Liver (tissue), 7 donors: ENCODE measurements at regions not wholly inside any gene's neighbourhood (a gene's known extent, or its start where the extent isn't known, plus 50 kb on each side); places are given as distances from the start of the nearest gene placed in this dataset.

Experiments used
- DNase-seq: peaks from one replicate; pipeline ENCODE4 v3.0.0-alpha.2; 2017; ENCODE audit warnings: low spot score
- H3K27ac ChIP-seq, 2 donors: one replicate each; pipeline ENCODE4 v1.7.0; 2013; ENCODE audit warnings: inconsistent platforms in 2 of 2, low read length in 2 of 2, control low read depth in 1 of 2, low read depth in 1 of 2, mild to moderate bottlenecking in 1 of 2
- H3K27me3 ChIP-seq, 4 donors: one replicate each; pipeline versions ENCODE4 v1.6.1 to v1.7.0; 2013; ENCODE audit warnings: low read length in 3 of 4, inconsistent platforms in 1 of 4, mild to moderate bottlenecking in 1 of 4, moderate library complexity in 1 of 4; ENCODE audit not compliant: control insufficient read depth in 4 of 4, insufficient read depth in 4 of 4
- H3K36me3 ChIP-seq, 4 donors: one replicate each; pipeline versions ENCODE4 v1.6.1 to v1.7.0; 2013; ENCODE audit warnings: low read length in 3 of 4, mild to moderate bottlenecking in 3 of 4, low read depth in 1 of 4, moderate library complexity in 1 of 4; ENCODE audit not compliant: control insufficient read depth in 4 of 4, insufficient read depth in 3 of 4
- H3K4me1 ChIP-seq, 4 donors: one replicate each; pipeline versions ENCODE4 v1.6.1 to v1.7.0; 2013; ENCODE audit warnings: low read length in 3 of 4, mild to moderate bottlenecking in 3 of 4, moderate library complexity in 1 of 4; ENCODE audit not compliant: control insufficient read depth in 4 of 4, insufficient read depth in 4 of 4
- H3K4me3 ChIP-seq, 3 donors: one replicate each; pipeline versions ENCODE4 v1.6.1 to v1.7.0; 2013; ENCODE audit warnings: low read length in 3 of 3, control low read depth in 1 of 3, low read depth in 1 of 3, mild to moderate bottlenecking in 1 of 3
- H3K9ac ChIP-seq, 2 donors: one replicate each; pipeline ENCODE4 v1.7.0; 2013; ENCODE audit warnings: low read length in 2 of 2, mild to moderate bottlenecking in 2 of 2, moderate library complexity in 2 of 2, control low read depth in 1 of 2, low read depth in 1 of 2
- H3K9me3 ChIP-seq, 4 donors: one replicate each; pipeline versions ENCODE4 v1.6.1 to v1.7.0; 2013; ENCODE audit warnings: low read length in 3 of 4; ENCODE audit not compliant: control insufficient read depth in 4 of 4
- EGR1 ChIP-seq, 2 donors: IDR thresholded peaks; 2 replicates each; pipeline ENCODE4 v1.6.1; 2016 to 2018; ENCODE audit warnings: antibody characterized with exemption in 2 of 2, low read depth in 2 of 2
- FOXA2 ChIP-seq: IDR thresholded peaks from 2 replicates; pipeline ENCODE4 v1.6.1; 2016; ENCODE audit warnings: antibody characterized with exemption
- GABPA ChIP-seq, 2 donors: IDR thresholded peaks in 1 of 2; conservative IDR thresholded peaks in 1 of 2; 2 replicates each; pipeline ENCODE4 v1.6.1; 2016; ENCODE audit warnings: antibody characterized with exemption in 2 of 2, mild to moderate bottlenecking in 1 of 2, moderate library complexity in 1 of 2
- HNF4A ChIP-seq, 2 donors: conservative IDR thresholded peaks; 2 replicates each; pipeline ENCODE4 v1.6.1; 2016; ENCODE audit warnings: antibody characterized with exemption in 2 of 2, mild to moderate bottlenecking in 2 of 2
- JUND ChIP-seq, 2 donors: IDR thresholded peaks; 2 replicates each; pipeline ENCODE4 v1.6.1; 2016; ENCODE audit warnings: antibody characterized with exemption in 2 of 2
- RAD21 ChIP-seq, 2 donors: IDR thresholded peaks; 2 replicates each; pipeline ENCODE4 v1.6.1; 2016; ENCODE audit warnings: antibody characterized with exemption in 2 of 2, mild to moderate bottlenecking in 2 of 2
- RXRA ChIP-seq, 2 donors: IDR thresholded peaks; 2 replicates each; pipeline ENCODE4 v1.6.1; 2017 to 2018; ENCODE audit warnings: antibody characterized with exemption in 2 of 2, mild to moderate bottlenecking in 1 of 2
- SP1 ChIP-seq: IDR thresholded peaks from 2 replicates; pipeline ENCODE4 v1.6.1; 2018; ENCODE audit warnings: antibody characterized with exemption, mild to moderate bottlenecking
- TAF1 ChIP-seq: conservative IDR thresholded peaks from 2 replicates; pipeline ENCODE4 v1.6.1; 2016; ENCODE audit warnings: antibody characterized with exemption, mild to moderate bottlenecking
- ZBTB33 ChIP-seq: IDR thresholded peaks from 2 replicates; pipeline ENCODE4 v1.6.1; 2016; ENCODE audit warnings: antibody characterized with exemption
- WGBS: extraction: QIAGEN DNeasy Blood & Tissue Kit; methylation state at CpG from one replicate; pipeline ENCODE4 v1.1.7; 2013; 5-methylcytosine and 5-hydroxymethylcytosine counted together
- TF ChIP-seq, protein P1 (sequence below): IDR thresholded peaks from 2 replicates; pipeline ENCODE4 v1.6.1; 2016; ENCODE audit warnings: antibody characterized with exemption
- TF ChIP-seq, protein P2 (sequence below): IDR thresholded peaks from 2 replicates; pipeline ENCODE4 v1.6.1; 2016; ENCODE audit warnings: antibody characterized with exemption
- donor health status: healthy.
- donor health status: healthy.
- donor health status: healthy.
- donor health status: healthy.

- H3K27me3 ChIP-seq: no peaks in the 10 kb centered on the region
- no peak overlapping the region for H3K9ac ChIP-seq
- no peak overlapping the region for H3K4me3 ChIP-seq
- no peak overlapping the region for H3K27ac ChIP-seq
- H3K36me3 ChIP-seq: no peaks in the 10 kb centered on the region
- H3K9me3 ChIP-seq: no peaks in the 10 kb centered on the region
- no peaks in the 10 kb centered on the region for H3K4me1 ChIP-seq
- TF ChIP-seq ZBTB33: no peak
- no peak for DNase-seq
- WGBS: 82% methylated on average over 5 of the region's 5 CpGs
Measured at GRCh38 chr6:148273962-148274752, 68.5 kb upstream of the SASH1 start.

GRCh38 chr6:148274809-148275208, 67.8 kb upstream of the SASH1 start:
- Histone ChIP-seq H3K9me3 (no peaks in the 10 kb centered on the region), H3K27me3 (no peaks in the 10 kb centered on the region), H3K9ac (no peak overlapping the region), H3K4me1 (no peaks in the 10 kb centered on the region), H3K36me3 (no peaks in the 10 kb centered on the region), H3K27ac (no peak overlapping the region), H3K4me3 (no peak overlapping the region)
- TF ChIP-seq HNF4A (conservative IDR thresholded peaks at IDR 0.05) (no peak), RXRA (IDR thresholded peaks at IDR 0.05) (no peak), RAD21 (IDR thresholded peaks at IDR 0.05) (no peak), EGR1 (IDR thresholded peaks at IDR 0.05; ENCODE audit: low read depth in 2 of 2) (no peak)
- TF ChIP-seq, protein P1, sequence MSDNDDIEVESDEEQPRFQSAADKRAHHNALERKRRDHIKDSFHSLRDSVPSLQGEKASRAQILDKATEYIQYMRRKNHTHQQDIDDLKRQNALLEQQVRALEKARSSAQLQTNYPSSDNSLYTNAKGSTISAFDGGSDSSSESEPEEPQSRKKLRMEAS: no peak
- WGBS: 79% methylated on average over 2 of the region's 2 CpGs
- no peak for DNase-seq

DNA sequence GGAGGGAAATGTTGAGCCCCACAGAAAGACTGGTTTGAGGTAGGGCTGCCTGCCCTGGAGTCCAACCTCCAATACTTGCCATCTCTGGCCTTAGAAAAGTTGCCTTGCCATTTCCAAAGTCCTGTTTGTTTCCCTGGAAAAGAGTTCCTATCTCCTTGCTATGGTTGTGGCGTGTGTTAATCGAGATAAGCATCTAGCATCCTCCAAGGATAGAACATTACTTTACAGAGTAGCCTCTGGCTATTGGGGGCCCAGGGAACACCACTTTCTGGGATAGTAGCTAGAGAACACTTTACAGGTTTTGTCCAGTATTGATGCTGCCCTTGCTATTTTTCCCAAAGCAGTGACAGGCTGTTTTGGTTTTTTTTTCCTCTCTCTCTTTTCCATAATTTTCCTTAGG, 57.4 kb upstream of the SASH1 start:
- WGBS: 92% methylated on average over 2 of the region's 2 CpGs

More for the DNA sequence above, 57.4 kb upstream of the SASH1 start:
- H3K4me1 ChIP-seq: no peaks in the 10 kb centered on the region
- no peak for TF ChIP-seq FOXA2
- no peak for TF ChIP-seq TAF1
- no peak for TF ChIP-seq GABPA (IDR thresholded peaks at IDR 0.05 in 1 of 2, conservative IDR thresholded peaks at IDR 0.05 in 1 of 2)
- TF ChIP-seq RAD21 (IDR thresholded peaks at IDR 0.05): no peak
- TF ChIP-seq, protein P2, sequence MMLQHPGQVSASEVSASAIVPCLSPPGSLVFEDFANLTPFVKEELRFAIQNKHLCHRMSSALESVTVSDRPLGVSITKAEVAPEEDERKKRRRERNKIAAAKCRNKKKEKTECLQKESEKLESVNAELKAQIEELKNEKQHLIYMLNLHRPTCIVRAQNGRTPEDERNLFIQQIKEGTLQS: no peak
- no peak for TF ChIP-seq SP1
- no peak for TF ChIP-seq JUND (IDR thresholded peaks at IDR 0.05)
- TF ChIP-seq ZBTB33: no peak
- no peak overlapping the region for H3K4me3 ChIP-seq
- no peaks in the 10 kb centered on the region for H3K9me3 ChIP-seq
- no peak overlapping the region for H3K27ac ChIP-seq
- DNase-seq: no peak
- no peak overlapping the region for H3K9ac ChIP-seq
- no peaks in the 10 kb centered on the region for H3K36me3 ChIP-seq
- no peaks in the 10 kb centered on the region for H3K27me3 ChIP-seq
